Progenitor cell of endocrine pancreas (in vitro differentiated cells): ENCODE measurements at regions not wholly inside any gene's neighbourhood (a gene's known extent, or its start where the extent isn't known, plus 50 kb on each side); places are given as distances from the start of the nearest gene placed in this dataset.

Source experiments
- DNase-seq: peaks from one replicate; pipeline ENCODE4 v3.0.0; 2021; ENCODE audit warnings: low spot score; ENCODE audit not compliant: unreplicated experiment
- H3K27ac Mint-ChIP-seq: 2 replicates; pipeline ENCODE4 v1.8.0; 2021; ENCODE audit warnings: mild to moderate bottlenecking, moderate library complexity, mixed read lengths
- H3K27me3 Mint-ChIP-seq: 2 replicates; pipeline ENCODE4 v1.8.0; 2021; ENCODE audit warnings: mixed read lengths
- H3K36me3 Mint-ChIP-seq: 2 replicates; pipeline ENCODE4 v1.8.0; 2022; ENCODE audit warnings: mixed read lengths; ENCODE audit not compliant: insufficient read depth
- H3K4me1 Mint-ChIP-seq: 2 replicates; pipeline ENCODE4 v1.8.0; 2021; ENCODE audit warnings: low read depth, mixed read lengths
- H3K4me3 Mint-ChIP-seq: 2 replicates; pipeline ENCODE4 v1.8.0; 2021; ENCODE audit warnings: low read depth, mild to moderate bottlenecking, moderate library complexity, mixed read lengths
- H3K9me3 Mint-ChIP-seq: 2 replicates; pipeline ENCODE4 v1.8.0; 2021; ENCODE audit warnings: low read depth, mixed read lengths
- CTCF ChIP-seq: fragments of 200-600 bp; sonication (generic); IDR thresholded peaks from one replicate; pipeline ENCODE4 v1.5.0; 2021; ENCODE audit warnings: antibody characterized with exemption, mild to moderate bottlenecking; ENCODE audit not compliant: unreplicated experiment

- Mint-ChIP-seq H3K4me1 (no peaks in the 10 kb centered on the region), H3K36me3 (no peaks in the 10 kb centered on the region), H3K9me3 (no peaks in the 10 kb centered on the region), H3K27me3 (peaks cover 3% of the 10 kb centered on the region), H3K27ac (no peak overlapping the region), H3K4me3 (no peak overlapping the region)
- no peak for TF ChIP-seq CTCF
- no peak for DNase-seq
Observed at GRCh38 chr5:8848997-8849594, 696.8 kb downstream of the SEMA5A start.

- no peak for DNase-seq
- Mint-ChIP-seq H3K4me3 (no peak overlapping the region), H3K4me1 (no peaks in the 10 kb centered on the region), H3K27me3 (peaks cover 3% of the 10 kb centered on the region), H3K36me3 (no peaks in the 10 kb centered on the region), H3K9me3 (no peaks in the 10 kb centered on the region), H3K27ac (no peak overlapping the region)
- no peak for TF ChIP-seq CTCF
Observed at GRCh38 chr5:8851101-8851500, 694.8 kb downstream of the SEMA5A start.

GRCh38 chr5:8857051-8857450 is 688.8 kb downstream of the SEMA5A start:
- Mint-ChIP-seq H3K27ac (no peak overlapping the region), H3K9me3 (no peaks in the 10 kb centered on the region), H3K27me3 (peaks cover 3% of the 10 kb centered on the region), H3K4me3 (no peak overlapping the region), H3K36me3 (no peaks in the 10 kb centered on the region), H3K4me1 (no peaks in the 10 kb centered on the region)
- no peak for TF ChIP-seq CTCF
- no peak for DNase-seq

GRCh38 chr5:8861764-8862163 is 684.1 kb downstream of the SEMA5A start:
- no peak for DNase-seq
- Mint-ChIP-seq H3K4me1 (no peaks in the 10 kb centered on the region), H3K27me3 (peaks cover 6% of the 10 kb centered on the region), H3K9me3 (no peaks in the 10 kb centered on the region), H3K4me3 (no peak overlapping the region), H3K27ac (no peak overlapping the region), H3K36me3 (no peaks in the 10 kb centered on the region)
- TF ChIP-seq CTCF = no peak

GRCh38 chr5:8864053-8864452 is 681.8 kb downstream of the SEMA5A start:
- TF ChIP-seq CTCF = peak; percentile 56
- Mint-ChIP-seq H3K27me3 (peaks cover 11% of the 10 kb centered on the region), H3K4me3 (no peak overlapping the region), H3K4me1 (no peaks in the 10 kb centered on the region), H3K27ac (no peak overlapping the region), H3K9me3 (no peaks in the 10 kb centered on the region), H3K36me3 (no peaks in the 10 kb centered on the region)
- DNase-seq = no peak
